HEK293 (cell line): ENCODE measurements at regions not wholly inside any gene's neighbourhood (a gene's known extent, or its start where the extent isn't known, plus 50 kb on each side); places are given as distances from the start of the nearest gene placed in this dataset.
A peak's percentile ranks its signal among the peaks of the same experiment; 100 is the strongest.

Experiments
- CTCF ChIA-PET: fragments of 350-600 bp; formaldehyde crosslinking; extraction: SDS; loops from one replicate; lab custom pipeline; 2021; ENCODE audit warnings: antibody characterized with exemption; lab: Yijun Ruan, JAX
- POLR2A ChIA-PET: fragments of 300-600 bp; formaldehyde crosslinking; extraction: SDS; loops from one replicate; lab custom pipeline; 2020; ENCODE audit warnings: antibody characterized with exemption, inconsistent platforms; lab: Yijun Ruan, JAX
- H3K27ac ChIP-seq: fragments of 200-500 bp; sonication (Bioruptor generic); 2 replicates; pipeline ENCODE4 v1.5.1; 2014; ENCODE audit warnings: low read depth, low read length, control low read depth, inconsistent platforms; ENCODE audit errors: extremely low read depth
- H3K36me3 ChIP-seq, 2 experiments: fragments of 200-500 bp in 1 of 2; sonication (Bioruptor generic) in 1 of 2; 1 replicate in 1 of 2; 2 replicates in 1 of 2; pipeline ENCODE4 v1.5.1; 2014 to 2017; ENCODE audit warnings: inconsistent platforms in 2 of 2, low read length in 2 of 2; ENCODE audit not compliant: control insufficient read depth in 2 of 2, insufficient read depth in 1 of 2
- H3K4me1 ChIP-seq: fragments of 200-500 bp; sonication (Bioruptor generic); 2 replicates; pipeline ENCODE4 v1.5.1; 2014; ENCODE audit warnings: mild to moderate bottlenecking, low read length, inconsistent platforms; ENCODE audit not compliant: control insufficient read depth, insufficient read depth
- H3K4me3 ChIP-seq: 2 replicates; pipeline ENCODE4 v1.5.1; 2011; ENCODE audit warnings: low read depth, mild to moderate bottlenecking, control low read depth, low read length, moderate library complexity
- H3K9me3 ChIP-seq: fragments of 200-500 bp; sonication (Bioruptor generic); 2 replicates; pipeline ENCODE4 v1.5.1; 2014; ENCODE audit warnings: low read depth, low read length, inconsistent platforms; ENCODE audit not compliant: control insufficient read depth, insufficient read depth
- INSM2 ChIP-seq: fragments of 450-650 bp; formaldehyde crosslinking; IDR thresholded peaks from 2 replicates; pipeline ENCODE4 v1.5.1; 2016; ENCODE audit warnings: missing biosample characterization, missing genetic modification characterization
- KLF17 ChIP-seq: fragments of 450-650 bp; formaldehyde crosslinking; IDR thresholded peaks from 2 replicates; pipeline ENCODE4 v1.5.1; 2016; ENCODE audit warnings: missing biosample characterization, missing genetic modification characterization
- PRDM10 ChIP-seq: fragments of 450-650 bp; formaldehyde crosslinking; IDR thresholded peaks from 2 replicates; pipeline ENCODE4 v1.5.1; 2016; ENCODE audit warnings: missing biosample characterization, missing genetic modification characterization
- REPIN1 ChIP-seq: fragments of 450-650 bp; formaldehyde crosslinking; IDR thresholded peaks from 2 replicates; pipeline ENCODE4 v1.5.1; 2017; ENCODE audit warnings: missing biosample characterization, missing genetic modification characterization, low read depth
- ZFHX2 ChIP-seq: fragments of 450-650 bp; formaldehyde crosslinking; conservative IDR thresholded peaks from 2 replicates; pipeline ENCODE4 v1.5.1; 2016; ENCODE audit warnings: missing biosample characterization, missing genetic modification characterization
- ZNF114 ChIP-seq: fragments of 450-650 bp; formaldehyde crosslinking; IDR thresholded peaks from 2 replicates; pipeline ENCODE4 v1.5.0; 2017; ENCODE audit warnings: missing biosample characterization, missing genetic modification characterization
- ZNF146 ChIP-seq: fragments of 450-650 bp; formaldehyde crosslinking; IDR thresholded peaks from 2 replicates; pipeline ENCODE4 v1.5.1; 2016; ENCODE audit warnings: missing biosample characterization, missing genetic modification characterization
- ZNF16 ChIP-seq: fragments of 450-650 bp; formaldehyde crosslinking; IDR thresholded peaks from 2 replicates; pipeline ENCODE4 v1.5.1; 2016; ENCODE audit warnings: low read depth, missing biosample characterization, missing genetic modification characterization
- ZNF223 ChIP-seq: fragments of 450-650 bp; formaldehyde crosslinking; IDR thresholded peaks from 2 replicates; pipeline ENCODE4 v1.5.1; 2016; ENCODE audit warnings: missing biosample characterization, missing genetic modification characterization
- ZNF248 ChIP-seq: fragments of 450-650 bp; formaldehyde crosslinking; IDR thresholded peaks from 2 replicates; pipeline ENCODE4 v1.5.1; 2017; ENCODE audit warnings: missing biosample characterization, missing genetic modification characterization
- ZNF274 ChIP-seq, 2 experiments: fragments of 200-500 bp in 1 of 2; fragments of 450-650 bp in 1 of 2; sonication (Bioruptor generic) in 1 of 2; formaldehyde crosslinking in 1 of 2; IDR thresholded peaks; 2 replicates each; pipeline versions ENCODE4 v1.5.1 to v1.6.1; 2014 to 2016; ENCODE audit warnings: borderline replicate concordance in 1 of 2, inconsistent platforms in 1 of 2, low read length in 1 of 2, missing biosample characterization in 1 of 2, missing genetic modification characterization in 1 of 2
- ZNF292 ChIP-seq: fragments of 450-650 bp; formaldehyde crosslinking; IDR thresholded peaks from 2 replicates; pipeline ENCODE4 v1.5.1; 2016; ENCODE audit warnings: low read depth, missing biosample characterization, missing genetic modification characterization, borderline replicate concordance
- ZNF404 ChIP-seq: fragments of 450-650 bp; formaldehyde crosslinking; IDR thresholded peaks from 2 replicates; pipeline ENCODE4 v1.5.1; 2017; ENCODE audit warnings: missing biosample characterization, missing genetic modification characterization
- ZNF548 ChIP-seq: fragments of 450-650 bp; formaldehyde crosslinking; IDR thresholded peaks from 2 replicates; pipeline ENCODE4 v1.5.1; 2016; ENCODE audit warnings: missing biosample characterization, missing genetic modification characterization
- ZNF580 ChIP-seq: fragments of 450-650 bp; formaldehyde crosslinking; IDR thresholded peaks from 2 replicates; pipeline ENCODE4 v1.5.1; 2016; ENCODE audit warnings: missing biosample characterization, missing genetic modification characterization
- ZNF596 ChIP-seq: fragments of 450-650 bp; IDR thresholded peaks from 2 replicates; pipeline ENCODE4 v1.5.0; 2018; ENCODE audit warnings: missing biosample characterization, mild to moderate bottlenecking, missing genetic modification characterization, moderate library complexity
- ZNF610 ChIP-seq: fragments of 450-650 bp; formaldehyde crosslinking; IDR thresholded peaks from 2 replicates; pipeline ENCODE4 v1.5.1; 2016; ENCODE audit warnings: missing biosample characterization, missing genetic modification characterization, borderline replicate concordance
- ZNF654 ChIP-seq: fragments of 450-650 bp; formaldehyde crosslinking; IDR thresholded peaks from 2 replicates; pipeline ENCODE4 v1.5.1; 2016; ENCODE audit warnings: low read depth, missing biosample characterization, missing genetic modification characterization
- ZNF777 ChIP-seq: fragments of 450-650 bp; formaldehyde crosslinking; IDR thresholded peaks from 2 replicates; pipeline ENCODE4 v1.5.1; 2017; ENCODE audit warnings: missing biosample characterization, missing genetic modification characterization, borderline replicate concordance
- TF ChIP-seq, protein P1 (sequence below): fragments of 450-650 bp; formaldehyde crosslinking; IDR thresholded peaks from 2 replicates; pipeline ENCODE4 v1.5.1; 2016; ENCODE audit warnings: missing biosample characterization, missing genetic modification characterization

DNA sequence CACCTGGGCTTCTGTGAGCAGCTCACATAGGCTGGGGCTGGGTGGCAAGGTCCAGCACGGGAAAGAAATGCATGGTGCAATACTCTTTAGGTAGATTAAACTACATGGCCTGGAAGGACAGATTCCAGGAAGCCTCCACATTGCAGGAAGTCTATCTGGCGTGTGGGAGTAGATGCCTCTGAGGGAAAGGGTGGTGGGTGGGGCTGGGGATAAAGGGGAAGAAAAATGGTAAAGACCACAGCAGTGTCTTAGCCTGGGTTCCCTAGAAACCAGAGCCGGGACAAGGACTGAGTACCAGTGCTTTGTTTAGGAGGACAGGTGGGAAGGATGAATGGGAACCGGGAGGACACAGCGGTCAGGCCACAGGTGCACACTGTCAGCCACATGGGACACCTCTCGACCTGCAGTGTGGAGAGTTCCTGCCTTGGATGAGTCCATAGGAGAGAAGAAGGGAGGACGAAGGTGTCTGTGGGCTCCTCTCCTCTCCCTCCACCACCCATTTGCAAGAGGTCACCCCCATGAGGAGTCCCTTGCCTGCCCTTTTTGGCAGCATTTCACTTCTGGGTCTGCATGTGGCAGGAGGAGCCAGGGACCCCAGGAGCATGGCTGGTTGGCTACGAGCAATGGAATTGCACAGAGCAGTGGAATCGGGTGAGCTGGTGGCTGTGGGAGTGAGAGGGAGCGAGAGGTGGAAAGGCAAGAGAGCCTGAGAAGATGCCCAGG, 91.5 kb upstream of the HS6ST1 start:
- Histone ChIP-seq H3K9me3 (no peaks in the 10 kb centered on the region), H3K4me1 (no peaks in the 10 kb centered on the region), H3K36me3 (no peaks in the 10 kb centered on the region), H3K27ac (no peak overlapping the region)
- CTCF ChIA-PET: no interaction called here
- TF ChIP-seq REPIN1 (tag by site-specific recombination) (no peak), ZFHX2 (tag by site-specific recombination) (peak; percentile 21; the same call in 1 of the 2 replicates)
- TF ChIP-seq, all 188 proteins: peak for 1
- no peak overlapping the region for H3K4me3 ChIP-seq
- POLR2A ChIA-PET: no interaction called here

DNA sequence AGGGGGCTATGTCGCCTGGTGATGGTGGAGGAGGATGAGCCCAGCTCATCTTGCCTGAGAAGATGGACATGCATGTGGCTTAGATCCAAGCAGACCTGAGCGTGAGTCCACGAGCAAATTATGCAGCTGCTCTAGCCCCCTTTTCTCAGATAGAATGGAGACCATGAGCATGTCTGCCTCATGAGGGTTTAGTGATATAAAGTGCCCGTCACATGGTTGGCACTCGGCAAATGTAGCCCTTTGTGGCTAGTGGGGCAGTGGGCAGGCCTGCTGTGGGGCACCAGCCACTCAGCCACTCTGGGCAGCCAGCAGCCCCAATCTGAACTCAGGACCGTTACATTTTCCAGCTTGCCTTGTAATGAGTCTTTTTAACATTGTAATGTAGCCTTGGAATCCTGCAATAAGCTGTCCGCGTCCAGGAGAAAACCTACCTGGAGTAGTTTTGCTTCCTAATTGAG, 92.1 kb upstream of the HS6ST1 start:
- TF ChIP-seq ZNF548 (tag by site-specific recombination): no peak
- TF ChIP-seq ZNF146 (tag by site-specific recombination): no peak
- TF ChIP-seq INSM2 (tag by site-specific recombination): no peak
- TF ChIP-seq PRDM10 (tag by site-specific recombination): no peak
- no peak for TF ChIP-seq KLF17 (tag by site-specific recombination)
- TF ChIP-seq ZNF596 (tag by site-specific recombination): no peak
- TF ChIP-seq ZNF292 (tag by site-specific recombination): no peak
- TF ChIP-seq ZNF654 (tag by site-specific recombination): no peak
- TF ChIP-seq ZNF274 (IDR thresholded peaks at IDR 0.05; ENCODE audit: low read length): no peak
- no peak for TF ChIP-seq ZNF274 (tag by site-specific recombination; IDR thresholded peaks at IDR 0.05; ENCODE audit: borderline replicate concordance)
- TF ChIP-seq ZNF223 (tag by site-specific recombination): no peak
- no peak for TF ChIP-seq ZNF777
- TF ChIP-seq ZNF114 (tag by site-specific recombination): no peak
- no peak for TF ChIP-seq ZNF248 (tag by site-specific recombination)
- no peak for TF ChIP-seq ZNF610 (tag by site-specific recombination)
- no peak for TF ChIP-seq ZNF580 (tag by site-specific recombination)
- no peak for TF ChIP-seq ZNF404 (tag by site-specific recombination)
- TF ChIP-seq ZNF16 (tag by site-specific recombination): no peak
- TF ChIP-seq, protein P1, sequence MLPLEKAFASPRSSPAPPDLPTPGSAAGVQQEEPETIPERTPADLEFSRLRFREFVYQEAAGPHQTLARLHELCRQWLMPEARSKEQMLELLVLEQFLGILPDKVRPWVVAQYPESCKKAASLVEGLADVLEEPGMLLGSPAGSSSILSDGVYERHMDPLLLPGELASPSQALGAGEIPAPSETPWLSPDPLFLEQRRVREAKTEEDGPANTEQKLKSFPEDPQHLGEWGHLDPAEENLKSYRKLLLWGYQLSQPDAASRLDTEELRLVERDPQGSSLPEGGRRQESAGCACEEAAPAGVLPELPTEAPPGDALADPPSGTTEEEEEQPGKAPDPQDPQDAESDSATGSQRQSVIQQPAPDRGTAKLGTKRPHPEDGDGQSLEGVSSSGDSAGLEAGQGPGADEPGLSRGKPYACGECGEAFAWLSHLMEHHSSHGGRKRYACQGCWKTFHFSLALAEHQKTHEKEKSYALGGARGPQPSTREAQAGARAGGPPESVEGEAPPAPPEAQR: no peak
- ChIA-PET CTCF (no interaction called here), POLR2A (no interaction called here)
- Histone ChIP-seq H3K4me1 (no peaks in the 10 kb centered on the region), H3K36me3 (no peaks in the 10 kb centered on the region), H3K4me3 (no peak overlapping the region), H3K9me3 (no peaks in the 10 kb centered on the region), H3K27ac (no peak overlapping the region)
